DMS79 (cell line): ENCODE measurements at regions not wholly inside any gene's neighbourhood (a gene's known extent, or its start where the extent isn't known, plus 50 kb on each side); places are given as distances from the start of the nearest gene placed in this dataset.

ENCODE experiments used
- DNase-seq: peaks from one replicate; lab custom pipeline; 2025; lab: John Stamatoyannopoulos, UW

DNA sequence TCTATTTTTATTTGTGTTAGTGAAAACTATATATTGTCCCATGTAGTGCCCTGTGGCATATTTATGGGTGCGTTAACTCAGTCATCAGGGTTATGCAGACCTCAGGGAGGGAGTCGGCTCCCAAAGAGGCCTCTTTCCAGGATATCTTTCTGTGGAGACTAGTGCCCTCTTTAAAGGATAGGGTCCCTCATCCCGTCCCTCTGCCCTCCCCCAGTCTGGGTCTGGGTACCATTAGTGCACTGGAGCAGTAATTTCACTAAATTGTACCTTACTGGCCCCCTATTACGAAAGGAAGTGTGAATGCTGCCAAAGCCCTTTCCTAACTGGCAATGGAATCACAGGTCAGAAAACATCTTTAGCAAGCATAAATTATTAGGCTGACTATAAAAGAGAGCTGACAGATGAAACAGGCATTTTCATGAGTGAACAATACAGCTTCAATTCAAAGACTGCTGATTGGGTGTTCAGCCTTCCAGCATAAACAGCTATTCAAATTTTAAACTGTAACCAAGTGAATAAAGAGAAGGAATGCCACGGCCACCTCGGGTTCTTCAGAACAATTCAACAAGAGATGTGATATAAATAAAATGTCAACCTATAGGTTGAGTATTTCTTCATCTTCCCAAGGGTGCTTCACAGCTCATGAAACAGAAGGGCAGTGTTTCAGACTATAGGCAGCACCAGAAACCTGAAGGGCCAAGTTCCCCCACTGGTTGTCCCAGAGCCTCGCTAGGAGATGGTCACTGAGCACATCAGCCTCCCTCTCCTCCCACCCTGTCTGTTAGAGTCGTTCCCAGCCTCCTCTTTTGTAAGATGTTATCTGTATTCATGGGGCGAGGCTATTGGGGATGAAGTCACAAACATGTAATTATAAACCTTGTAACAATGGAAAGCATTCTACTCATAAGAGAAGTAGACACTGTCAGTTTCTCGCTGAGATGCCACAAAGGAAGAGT is 318.7 kb downstream of the TMEM161B start:
- no peak for DNase-seq

- no peak for DNase-seq
These were observed 320.2 kb downstream of the TMEM161B start for GRCh38 chr5:87948486-87948885.

DNA sequence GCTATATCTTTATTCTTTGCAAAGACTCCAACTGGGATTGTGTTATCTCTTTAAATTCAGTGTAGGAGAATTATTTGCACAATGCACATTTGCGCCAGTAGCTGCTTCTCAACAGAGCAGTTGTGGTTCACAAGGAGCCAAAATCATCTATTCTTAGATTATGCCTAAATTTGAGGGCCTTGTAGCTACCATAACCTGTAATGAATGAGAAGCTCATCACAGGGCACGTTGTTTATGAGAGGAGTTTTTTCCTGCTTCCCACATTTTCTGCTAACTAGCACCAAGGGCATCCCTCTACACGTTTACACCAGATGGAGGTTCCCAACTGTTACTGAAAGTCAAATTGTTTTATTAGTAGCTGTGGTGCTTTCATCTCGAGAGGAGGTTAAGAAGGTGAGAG is 322.4 kb downstream of the TMEM161B start:
- DNase-seq = no peak

- DNase-seq = no peak
These were observed 323.4 kb downstream of the TMEM161B start for GRCh38 chr5:87945286-87945650.

- DNase-seq = no peak
These were observed 323.9 kb downstream of the TMEM161B start for GRCh38 chr5:87944553-87945285.

GRCh38 chr5:87940775-87941174 is 327.9 kb downstream of the TMEM161B start:
- DNase-seq = no peak

GRCh38 chr5:87936667-87937066 is 332.0 kb downstream of the TMEM161B start:
- DNase-seq = no peak

DNA sequence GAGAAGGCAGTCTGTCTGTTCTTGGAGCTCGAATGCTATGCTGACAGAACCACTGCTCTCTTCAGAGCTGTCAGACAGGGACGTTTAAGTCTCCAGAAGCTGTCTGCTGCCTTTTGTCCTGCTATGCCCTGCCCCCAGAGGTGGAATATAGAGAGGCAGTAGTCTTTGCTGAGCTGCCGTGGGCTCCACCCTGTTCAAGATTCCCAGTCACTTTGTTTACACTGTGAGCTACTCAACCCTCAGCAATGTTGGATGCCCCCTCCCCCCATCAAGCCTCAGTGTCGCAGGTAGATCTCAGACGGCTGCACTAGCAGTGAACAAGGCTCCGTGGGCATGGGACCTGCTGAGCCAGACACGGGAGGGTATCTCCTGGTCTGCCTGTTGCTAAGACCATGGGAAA is 344.2 kb downstream of the TMEM161B start:
- no peak for DNase-seq

DNA sequence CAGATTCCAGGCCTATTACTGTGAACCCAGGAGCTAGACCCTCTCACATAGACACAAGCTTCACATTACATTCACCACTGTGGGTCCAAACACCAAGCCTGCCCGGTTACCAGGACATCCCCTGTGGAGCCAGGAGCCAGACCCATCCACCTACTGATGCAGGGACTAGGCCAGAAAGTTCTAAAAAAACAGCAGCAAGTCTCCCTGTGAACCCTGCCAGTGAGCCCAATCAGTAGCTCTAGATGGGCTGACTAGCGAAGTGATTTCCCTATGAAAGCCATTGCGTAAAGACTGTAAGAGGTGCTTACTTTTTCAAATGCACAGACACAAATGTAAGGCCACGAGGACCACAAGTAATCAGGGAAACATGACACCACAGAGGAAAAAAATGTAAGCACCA is 352.3 kb downstream of the TMEM161B start:
- DNase-seq = no peak

DNA sequence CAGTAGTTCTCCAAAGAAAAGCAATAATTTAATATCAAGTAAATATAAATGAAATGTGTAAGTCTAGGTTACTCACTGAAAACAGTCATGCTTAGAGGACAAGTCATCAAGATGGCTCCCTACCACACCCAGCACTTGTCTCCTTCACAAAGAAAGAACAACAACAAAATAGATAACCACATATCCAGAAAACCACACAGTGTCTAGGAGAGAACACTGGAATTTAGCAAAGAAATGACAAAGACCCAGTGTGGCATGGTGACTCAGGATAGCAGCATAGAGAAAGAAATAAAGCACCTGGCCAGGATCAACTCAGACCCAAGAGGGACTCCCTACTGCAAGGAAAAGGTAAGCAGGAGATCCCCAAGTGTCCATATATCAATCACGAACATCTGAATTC is 356.2 kb downstream of the TMEM161B start:
- no peak for DNase-seq

DNA sequence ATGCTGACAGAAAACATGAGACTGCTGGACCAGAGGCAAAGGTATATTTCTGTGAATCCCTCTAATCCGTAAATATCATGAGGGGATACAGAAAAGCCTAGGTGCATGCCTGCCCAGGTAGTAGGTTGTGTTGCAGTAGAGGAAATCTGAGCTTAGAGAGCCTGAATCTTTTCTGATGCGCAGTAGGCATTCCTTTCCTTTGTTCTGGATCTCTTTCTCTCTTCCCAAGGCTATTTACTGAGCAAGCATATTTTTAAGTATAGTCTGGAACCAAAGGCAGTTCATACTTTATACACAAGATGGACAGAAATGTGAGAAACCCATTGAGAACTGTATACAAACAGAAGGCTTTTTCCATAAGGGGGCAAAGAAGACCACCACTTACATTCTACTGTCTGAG is 359.3 kb downstream of the TMEM161B start:
- no peak for DNase-seq

DNA sequence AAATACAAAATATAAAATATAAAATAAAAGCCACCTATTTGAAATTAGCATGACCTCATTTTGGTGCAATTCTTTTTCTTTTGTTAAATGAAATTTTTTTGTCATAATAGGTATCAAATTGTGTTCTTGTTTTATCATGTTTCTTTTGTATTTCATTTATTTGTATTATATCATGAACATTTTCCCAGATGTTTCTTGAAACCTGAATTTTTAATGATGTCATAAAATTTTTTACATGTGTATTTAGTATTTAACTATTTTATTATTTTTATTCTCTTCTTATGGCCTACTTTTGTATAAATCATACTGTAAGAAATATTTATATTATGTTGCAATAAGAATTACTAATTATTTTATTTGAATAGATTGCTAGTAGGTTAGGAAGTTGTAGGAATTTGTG is 361.7 kb downstream of the TMEM161B start:
- no peak for DNase-seq

DNA sequence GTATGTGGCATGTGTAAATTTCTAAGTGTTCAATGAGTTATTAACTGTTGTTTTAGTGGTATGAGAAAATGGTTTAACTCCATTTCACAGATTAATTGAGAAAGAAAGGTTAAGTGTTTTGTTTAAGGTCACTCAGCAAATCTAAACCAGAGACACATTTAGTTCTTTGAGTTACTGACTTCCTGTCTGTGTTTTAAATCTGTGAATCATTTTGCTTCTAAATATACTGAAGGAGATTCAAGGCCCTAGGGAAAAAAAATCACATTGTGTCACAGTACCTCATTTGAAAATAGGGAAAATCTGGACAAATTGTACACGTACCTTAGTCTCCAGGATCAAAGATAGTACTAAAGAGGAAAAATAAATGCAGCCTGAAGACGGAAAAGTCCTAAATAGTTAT is 368.2 kb downstream of the TMEM161B start:
- no peak for DNase-seq

- no peak for DNase-seq
These were observed 368.9 kb downstream of the TMEM161B start for GRCh38 chr5:87899721-87900131.

DNA sequence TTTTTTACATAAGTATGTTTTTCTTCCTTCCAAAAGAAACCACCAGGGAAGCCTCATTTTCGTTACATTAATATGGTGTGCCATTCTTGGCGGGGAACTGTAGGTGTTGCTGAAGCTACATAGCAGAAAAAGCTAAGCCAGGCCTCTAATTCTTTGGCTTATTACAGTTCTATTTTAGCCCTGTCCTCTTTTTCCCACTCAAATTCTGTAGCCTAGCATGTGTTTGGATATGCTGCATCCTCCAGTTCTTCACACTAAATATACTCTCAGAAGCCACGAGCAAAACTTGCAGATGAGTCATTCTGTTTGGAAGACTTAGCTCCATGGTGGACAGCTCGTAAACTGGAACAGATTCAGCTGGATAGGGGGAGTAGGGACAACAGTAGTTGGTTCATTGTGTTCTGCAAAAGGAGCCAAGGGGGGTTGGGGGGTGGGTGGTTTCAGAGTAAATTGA is 369.4 kb downstream of the TMEM161B start:
- no peak for DNase-seq

DNA sequence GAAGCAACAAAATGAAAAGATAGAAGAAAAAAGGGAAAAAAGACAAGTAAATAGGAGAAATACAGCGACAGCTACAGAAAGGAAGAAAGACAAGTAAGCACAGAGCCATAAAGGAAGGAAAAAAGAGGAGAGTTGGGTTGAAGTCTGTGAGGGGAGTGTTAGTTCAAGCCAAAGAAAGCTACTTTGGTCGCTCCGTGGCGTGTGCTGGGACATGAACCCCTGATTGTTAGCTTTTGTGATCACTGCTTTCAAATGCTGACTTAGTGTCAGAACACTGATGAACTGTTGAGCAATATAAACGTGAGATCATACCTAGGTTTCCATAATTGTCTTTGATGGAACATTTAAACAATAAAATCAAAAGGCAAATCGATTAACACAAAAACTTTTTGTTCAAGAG is 370.1 kb downstream of the TMEM161B start:
- DNase-seq = no peak

- DNase-seq = no peak
These were observed 380.5 kb downstream of the TMEM161B start for GRCh38 chr5:87888139-87888538.

GRCh38 chr5:87887247-87887646 is 381.4 kb downstream of the TMEM161B start:
- no peak for DNase-seq

DNA sequence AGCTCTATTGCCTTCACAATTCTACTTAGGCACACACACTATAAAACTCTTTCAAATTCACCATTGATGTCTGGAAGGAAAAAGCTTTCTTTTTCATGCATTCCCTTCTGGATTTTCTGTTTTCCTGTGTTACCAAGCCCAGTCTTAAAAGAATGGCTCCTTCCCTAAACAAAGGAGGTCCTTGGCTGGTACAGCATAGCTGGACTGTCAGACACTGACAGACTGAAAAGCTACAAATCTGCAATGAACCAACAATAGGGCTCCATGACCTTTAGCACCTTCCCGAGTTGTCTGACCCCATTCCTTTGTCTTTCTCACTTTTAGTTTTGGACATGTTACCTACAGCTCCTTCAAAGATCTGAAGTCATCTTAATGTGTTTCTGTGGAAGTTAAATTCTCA is 382.5 kb downstream of the TMEM161B start:
- DNase-seq = no peak

DNA sequence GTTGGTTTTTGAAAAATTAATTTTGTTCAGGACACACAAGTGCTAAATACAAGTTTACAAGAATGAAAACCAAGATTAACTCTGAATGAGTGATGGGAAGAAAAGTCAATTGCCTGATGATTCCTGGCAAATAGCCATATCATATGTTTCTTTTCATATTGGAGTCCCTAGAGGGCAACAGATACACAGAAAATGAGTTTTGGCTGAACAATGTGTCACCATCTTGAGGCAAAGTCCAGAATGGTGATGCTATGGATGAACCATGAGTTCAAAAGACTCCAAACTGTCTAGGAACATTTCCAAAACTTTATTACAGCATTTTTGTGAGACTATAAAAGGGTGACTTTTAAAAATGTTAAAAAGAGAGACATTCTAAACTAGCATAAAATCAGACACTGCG is 382.9 kb downstream of the TMEM161B start:
- no peak for DNase-seq

- no peak for DNase-seq
These were observed 391.1 kb downstream of the TMEM161B start for GRCh38 chr5:87877495-87877894.

DNA sequence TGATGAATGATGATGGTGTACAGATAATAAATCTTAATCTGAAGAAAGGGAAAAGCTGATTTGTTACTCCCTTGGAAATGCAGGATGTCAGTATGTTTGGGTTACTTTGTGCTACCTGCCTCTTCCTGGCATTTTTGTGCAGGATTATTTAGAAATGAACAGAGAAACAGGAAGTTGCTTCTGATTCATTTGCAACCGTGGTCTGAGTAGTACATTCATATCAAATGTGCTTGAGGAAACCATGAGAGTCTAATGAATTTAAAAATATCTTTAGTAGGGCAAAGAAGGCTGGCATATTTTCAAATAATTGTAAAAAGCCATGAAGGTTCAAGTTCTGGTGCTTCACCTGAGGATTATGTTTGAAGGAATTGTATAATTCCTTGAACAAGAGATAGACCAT is 391.6 kb downstream of the TMEM161B start:
- no peak for DNase-seq

- no peak for DNase-seq
These were observed 392.0 kb downstream of the TMEM161B start for GRCh38 chr5:87876616-87877015.
